GM18517 (cell line): ENCODE measurements at regions not wholly inside any gene's neighbourhood (a gene's known extent, or its start where the extent isn't known, plus 50 kb on each side); places are given as distances from the start of the nearest gene placed in this dataset.
"Not testable (repeated sequence)": the region's sequence is repeated elsewhere in the genome, so short reads cannot be mapped to it uniquely, and the experiment has no call there.

Experiments
- ATAC-seq: cut with Tn5 transposase; IDR thresholded peaks from one replicate; pipeline ENCODE4 v1.9.1; 2021; ENCODE audit warnings: mild to moderate bottlenecking, moderate library complexity; ENCODE audit not compliant: unreplicated experiment

DNA sequence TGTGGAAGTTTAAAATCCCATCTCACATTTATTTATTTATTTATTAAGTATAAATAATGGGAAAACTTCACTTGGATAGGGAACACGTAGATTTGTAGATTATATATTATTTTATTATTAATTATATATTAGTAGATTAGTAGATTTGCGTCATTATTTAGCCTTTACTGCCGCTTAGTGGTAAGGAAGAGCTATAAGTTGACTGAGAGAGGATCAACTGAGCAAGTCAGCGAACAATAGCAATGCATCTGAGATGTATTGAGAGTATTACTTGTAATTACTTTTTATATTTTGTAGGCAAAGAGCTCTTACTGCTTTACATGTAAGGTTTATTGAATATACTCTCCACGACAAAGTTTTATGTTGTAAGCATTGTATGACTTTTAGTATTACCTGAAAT, 244.5 kb upstream of the ANKRD30A start:
- no peak for ATAC-seq

DNA sequence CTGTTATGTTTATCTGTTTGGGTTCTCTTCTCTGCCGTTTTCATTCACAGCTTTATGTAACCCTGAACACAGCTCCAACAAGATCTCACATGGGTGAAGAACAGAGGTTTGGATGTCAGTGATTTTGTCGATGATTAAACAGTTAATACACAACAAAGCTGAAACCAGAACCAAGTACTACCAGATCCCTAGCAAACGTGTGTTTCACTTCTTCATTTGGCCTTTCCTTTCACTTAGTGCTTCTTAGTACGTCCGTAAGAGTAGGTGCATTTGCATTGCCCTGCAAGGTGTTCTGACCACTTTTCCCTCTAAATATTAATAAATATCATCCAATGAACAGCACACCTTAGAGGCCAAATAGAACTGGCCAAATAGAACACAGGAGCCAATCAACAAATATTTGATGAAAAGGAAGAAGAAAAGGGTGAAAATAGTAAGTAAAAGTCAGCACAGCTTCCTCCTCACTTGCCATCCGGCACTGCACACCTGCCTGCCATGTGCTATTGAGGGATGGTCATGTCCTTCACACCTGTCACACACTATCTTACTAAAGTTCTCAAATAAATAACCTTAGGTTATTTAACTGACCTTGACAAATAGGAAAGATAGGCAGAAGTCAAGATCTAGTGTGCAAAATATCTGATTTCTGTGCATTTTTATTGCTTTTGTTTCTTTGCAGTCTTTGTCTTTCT, 252.6 kb upstream of the ANKRD30A start:
- peak; percentile 99 for ATAC-seq

- no peak for ATAC-seq
Measured at GRCh38 chr10:36840788-36841187, 284.6 kb upstream of the ANKRD30A start.

- ATAC-seq: no peak
Measured at GRCh38 chr10:36837416-36837815, 288.0 kb upstream of the ANKRD30A start.

DNA sequence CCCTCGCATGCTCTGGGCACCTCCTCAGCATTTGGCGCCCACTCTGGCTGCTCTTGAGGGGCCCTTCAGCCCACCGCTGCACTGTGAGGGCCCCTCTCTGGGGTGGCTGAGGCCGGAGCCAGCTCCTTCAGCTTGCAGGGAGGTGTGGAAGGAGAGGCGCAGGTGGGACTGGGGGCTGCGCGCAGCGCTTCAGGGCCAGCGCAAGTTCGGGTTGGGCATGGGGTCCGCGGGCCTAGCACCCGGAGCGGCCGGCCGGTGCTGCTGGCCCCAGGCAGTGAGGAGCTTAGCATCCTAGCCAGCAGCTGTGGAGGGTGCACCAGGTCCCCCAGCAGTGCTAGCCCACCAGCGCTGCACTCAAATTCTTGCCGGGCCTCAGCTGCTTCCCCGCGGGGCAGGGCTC, 305.6 kb upstream of the ANKRD30A start:
- no peak for ATAC-seq

- no peak for ATAC-seq
Measured at GRCh38 chr10:36817898-36818297, 307.5 kb upstream of the ANKRD30A start.

DNA sequence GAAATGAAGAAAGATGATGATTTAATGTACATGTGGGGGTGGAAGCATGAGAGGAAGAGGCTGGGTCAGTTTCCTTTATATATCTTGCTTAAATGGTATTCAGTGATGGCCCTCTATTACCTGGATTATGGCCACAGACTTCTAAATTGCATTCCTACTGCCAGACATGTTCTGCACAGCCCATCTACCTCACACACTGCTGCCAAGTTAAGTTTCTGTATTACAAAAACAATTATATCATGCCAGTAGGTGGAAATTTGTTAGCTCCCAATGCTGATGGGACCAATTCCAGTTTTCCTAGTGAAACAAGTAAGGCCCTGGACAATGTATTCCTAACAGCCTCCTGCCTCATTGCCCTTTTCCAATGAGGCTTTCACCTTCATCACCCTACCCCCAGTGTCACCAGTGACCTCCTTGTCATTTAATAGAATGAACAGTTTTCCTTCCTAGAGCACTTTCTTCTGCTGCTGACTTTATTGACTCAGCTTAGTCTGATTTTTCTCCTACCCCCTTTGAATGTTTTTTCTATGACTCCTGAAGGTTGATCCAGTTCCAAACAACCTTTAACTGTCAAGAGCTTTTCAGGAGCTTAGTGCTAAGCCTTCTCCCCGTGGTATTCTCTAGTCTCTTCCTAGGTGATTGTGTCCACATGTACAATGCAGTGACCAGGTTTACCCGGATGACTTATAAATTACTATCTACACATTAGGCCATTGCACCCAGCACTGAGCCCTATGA, 316.6 kb upstream of the ANKRD30A start:
- no peak for ATAC-seq

DNA sequence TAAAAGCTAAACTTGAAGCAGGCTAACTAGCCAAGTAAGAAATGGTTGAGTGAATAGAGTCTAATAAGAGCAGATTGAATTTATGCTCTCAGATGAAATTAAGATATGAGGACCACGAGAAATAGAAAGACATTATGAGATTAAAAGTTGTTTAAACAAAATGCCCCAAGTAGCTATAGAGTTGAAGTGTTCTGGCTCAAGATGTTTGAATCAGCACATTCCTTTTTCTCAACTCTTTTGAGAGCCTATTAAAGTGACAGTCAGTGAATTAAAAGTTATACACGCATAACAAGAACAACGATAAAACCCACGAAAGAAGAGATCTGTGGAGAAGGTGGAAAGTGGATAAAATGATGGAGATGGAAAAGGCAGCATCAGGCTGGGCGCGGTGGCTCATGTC, 322.2 kb upstream of the ANKRD30A start:
- ATAC-seq: no peak

- no peak for ATAC-seq
Measured at GRCh38 chr10:36802490-36803153, 322.8 kb upstream of the ANKRD30A start.

DNA sequence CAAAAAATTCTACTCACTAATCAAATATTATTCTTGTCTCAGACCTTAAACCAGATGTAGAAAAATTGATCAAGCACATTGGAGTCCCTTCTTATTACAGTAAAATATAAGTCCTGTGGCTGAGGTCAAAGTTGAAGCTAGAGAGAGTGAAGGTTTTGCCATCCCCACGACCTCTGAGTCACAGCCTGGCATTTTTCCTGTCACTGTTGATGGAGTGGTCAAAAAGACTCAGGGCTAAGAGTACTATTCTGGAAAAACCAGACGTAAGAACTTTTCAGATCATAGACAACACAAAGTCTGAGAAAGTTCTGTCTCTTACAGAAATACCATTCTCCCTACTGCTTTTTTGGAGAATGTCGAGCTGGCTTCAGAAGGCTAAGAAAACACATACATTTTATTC, 323.7 kb upstream of the ANKRD30A start:
- no peak for ATAC-seq

- no peak for ATAC-seq
Measured at GRCh38 chr10:36794981-36795380, 330.4 kb upstream of the ANKRD30A start.

GRCh38 chr10:36789974-36790373, 335.4 kb upstream of the ANKRD30A start:
- ATAC-seq: no peak

- ATAC-seq: no peak
Measured at GRCh38 chr10:36788152-36788551, 337.2 kb upstream of the ANKRD30A start.

GRCh38 chr10:36783400-36783799, 342.0 kb upstream of the ANKRD30A start:
- ATAC-seq: no peak

- no peak for ATAC-seq
Measured at GRCh38 chr10:36781570-36781969, 343.8 kb upstream of the ANKRD30A start.

DNA sequence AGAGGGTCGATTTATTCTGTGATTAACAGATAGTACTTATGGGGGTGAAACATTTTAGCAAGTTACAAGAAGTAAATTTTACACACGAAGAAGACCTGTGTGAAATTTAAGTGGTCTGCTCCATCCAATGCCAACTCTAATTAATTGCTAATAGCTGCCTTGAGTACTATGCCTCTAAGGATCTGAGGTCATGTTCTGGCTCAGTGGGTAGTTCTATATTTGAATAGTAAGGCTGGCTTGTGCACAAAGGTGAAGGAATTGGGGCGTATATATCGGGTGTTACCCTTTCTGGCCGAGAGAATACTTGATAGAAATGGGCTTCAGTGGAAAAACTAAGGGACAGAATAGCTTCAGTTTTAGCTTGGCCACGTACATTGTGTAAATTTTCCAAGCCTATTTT, 345.2 kb upstream of the ANKRD30A start:
- no peak for ATAC-seq

DNA sequence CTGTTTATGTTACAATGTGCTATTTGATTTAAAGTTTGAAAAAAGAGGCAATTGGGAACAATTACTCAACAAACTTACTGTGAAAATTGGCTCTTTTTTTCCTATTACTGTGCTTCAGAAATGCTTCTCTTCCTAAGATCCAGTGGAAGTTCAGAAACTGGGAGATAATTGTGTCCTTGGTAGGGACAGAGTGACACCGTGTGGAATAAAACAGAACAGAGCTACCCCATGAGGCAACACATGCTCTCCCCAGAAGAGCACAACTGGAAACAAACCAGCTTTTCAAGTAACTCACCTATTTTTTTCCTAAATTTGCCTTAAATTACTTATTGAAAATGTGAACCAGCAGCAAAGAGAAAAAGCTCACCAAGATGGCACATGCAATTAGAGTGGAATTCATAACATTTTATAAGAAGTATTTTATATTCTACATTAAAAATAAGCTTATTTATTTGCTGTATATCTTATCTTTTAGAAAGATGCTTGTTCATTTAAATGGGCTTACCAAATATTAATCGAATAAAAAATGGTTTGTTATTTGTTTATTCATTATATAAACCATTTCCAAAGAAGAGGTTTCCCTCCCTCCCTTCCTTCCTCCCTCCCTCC, 346.1 kb upstream of the ANKRD30A start:
- no peak for ATAC-seq

- no peak for ATAC-seq
Measured at GRCh38 chr10:36778651-36779050, 346.7 kb upstream of the ANKRD30A start.

DNA sequence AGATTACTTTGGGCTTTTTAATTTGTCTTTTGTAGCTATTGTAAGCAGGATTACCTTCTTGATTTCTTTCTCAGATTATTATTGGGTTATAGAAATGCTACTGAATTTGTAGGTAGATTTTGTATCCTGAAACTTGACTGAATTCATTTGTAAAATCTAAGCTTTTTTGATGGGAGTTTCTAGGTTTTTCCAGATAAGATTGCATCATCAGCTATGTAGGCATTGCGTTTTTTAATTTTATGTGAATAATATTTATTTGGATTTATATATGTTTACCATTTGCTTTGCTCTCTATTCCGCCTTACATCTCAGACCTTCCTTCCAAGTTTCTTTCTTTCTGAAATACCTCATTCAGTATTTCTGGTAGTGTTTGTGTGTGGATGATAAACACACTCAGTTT, 351.7 kb upstream of the ANKRD30A start:
- no peak for ATAC-seq

GRCh38 chr10:36771725-36772124, 353.7 kb upstream of the ANKRD30A start:
- ATAC-seq: no peak

- ATAC-seq: not testable (repeated sequence)
Measured at GRCh38 chr10:36769741-36770140, 355.7 kb upstream of the ANKRD30A start.

GRCh38 chr10:36766940-36767339, 358.5 kb upstream of the ANKRD30A start:
- ATAC-seq: no peak
